ENCODE measurements at regions not wholly inside any gene's neighbourhood (a gene's known extent, or its start where the extent isn't known, plus 50 kb on each side); places are given as distances from the start of the nearest gene placed in this dataset.

DNA sequence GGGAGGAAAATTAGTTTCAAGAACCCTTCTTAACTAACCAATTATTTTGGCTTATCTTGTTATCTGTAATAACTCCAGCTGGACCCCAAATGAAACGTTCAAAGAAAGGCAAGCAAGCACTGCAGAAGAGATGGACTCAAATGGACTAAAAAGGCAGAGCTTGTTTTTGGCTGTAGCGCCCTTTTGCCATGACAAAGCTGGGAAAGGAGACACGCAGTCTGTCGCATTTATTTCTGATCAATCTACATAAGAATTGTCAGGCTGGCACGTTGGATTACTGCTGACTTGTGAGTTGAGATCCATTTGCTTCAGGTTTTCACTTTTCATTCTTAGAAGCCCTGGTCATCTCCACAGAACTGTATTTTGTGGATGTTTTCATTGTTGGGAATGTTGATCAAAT, 402.9 kb downstream of the TMEM182 start:
- Histone ChIP-seq H3K27me3 (peaks cover 0 to 11% (median 0%) of the 10 kb centered on the region in 7 donors), H3K4me1 (no peaks in the 10 kb centered on the region), H3K27ac (no peak overlapping the region), H3K36me3 (no peaks in the 10 kb centered on the region), H3K9me3 (no peaks in the 10 kb centered on the region), H3K4me3 (no peak overlapping the region)
- WGBS, 2 donors, result 65 to 69% methylated on average over 5 of the region's 5 CpGs
- TF ChIP-seq, protein P1, sequence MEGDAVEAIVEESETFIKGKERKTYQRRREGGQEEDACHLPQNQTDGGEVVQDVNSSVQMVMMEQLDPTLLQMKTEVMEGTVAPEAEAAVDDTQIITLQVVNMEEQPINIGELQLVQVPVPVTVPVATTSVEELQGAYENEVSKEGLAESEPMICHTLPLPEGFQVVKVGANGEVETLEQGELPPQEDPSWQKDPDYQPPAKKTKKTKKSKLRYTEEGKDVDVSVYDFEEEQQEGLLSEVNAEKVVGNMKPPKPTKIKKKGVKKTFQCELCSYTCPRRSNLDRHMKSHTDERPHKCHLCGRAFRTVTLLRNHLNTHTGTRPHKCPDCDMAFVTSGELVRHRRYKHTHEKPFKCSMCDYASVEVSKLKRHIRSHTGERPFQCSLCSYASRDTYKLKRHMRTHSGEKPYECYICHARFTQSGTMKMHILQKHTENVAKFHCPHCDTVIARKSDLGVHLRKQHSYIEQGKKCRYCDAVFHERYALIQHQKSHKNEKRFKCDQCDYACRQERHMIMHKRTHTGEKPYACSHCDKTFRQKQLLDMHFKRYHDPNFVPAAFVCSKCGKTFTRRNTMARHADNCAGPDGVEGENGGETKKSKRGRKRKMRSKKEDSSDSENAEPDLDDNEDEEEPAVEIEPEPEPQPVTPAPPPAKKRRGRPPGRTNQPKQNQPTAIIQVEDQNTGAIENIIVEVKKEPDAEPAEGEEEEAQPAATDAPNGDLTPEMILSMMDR (IDR thresholded peaks at IDR 0.05), result no peak
- ATAC-seq (no peak), DNase-seq (no peak)
- intact Hi-C loops (cut with DNase I), result loop anchor here in 1 of 10 donors (10.0 kb wide), 1 partner anchor 1780 kb away; no protein-coding TSS in a partner anchor

DNA sequence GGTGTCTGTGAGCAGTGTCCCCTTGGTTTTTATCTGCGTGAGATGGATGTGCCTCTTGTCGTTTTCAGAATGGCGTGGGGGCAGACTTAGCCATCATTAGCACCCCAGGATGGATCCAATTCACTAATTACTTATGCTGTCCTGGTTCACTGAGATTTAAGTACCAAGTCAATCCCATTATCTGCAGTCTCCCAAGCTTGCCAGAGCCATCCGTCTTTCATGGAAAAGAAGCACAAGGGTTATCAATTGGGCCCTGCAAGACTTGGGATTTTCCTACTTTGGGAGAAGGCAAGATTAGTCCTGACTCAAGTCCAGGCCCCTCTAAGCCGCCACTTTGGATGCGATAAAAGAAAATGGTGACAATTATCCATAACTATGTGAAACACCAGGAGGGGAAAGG, 404.0 kb downstream of the TMEM182 start:
- TF ChIP-seq, protein P1 (IDR thresholded peaks at IDR 0.05), result no peak
- Histone ChIP-seq H3K9me3 (no peaks in the 10 kb centered on the region), H3K36me3 (no peaks in the 10 kb centered on the region), H3K27ac (no peak overlapping the region), H3K27me3 (peaks cover 0 to 4% (median 0%) of the 10 kb centered on the region in 7 donors), H3K4me3 (no peak overlapping the region), H3K4me1 (no peaks in the 10 kb centered on the region)
- whole genome bisulfite sequencing, 2 donors, result 45 to 65% methylated on average over 6 of the region's 6 CpGs
- DNase-seq, result no peak
- ATAC-seq, result no peak
- intact Hi-C loops (cut with DNase I), result loop anchor here in 1 of 10 donors (10.0 kb wide), 1 partner anchor 1779 kb away; no protein-coding TSS in a partner anchor

DNA sequence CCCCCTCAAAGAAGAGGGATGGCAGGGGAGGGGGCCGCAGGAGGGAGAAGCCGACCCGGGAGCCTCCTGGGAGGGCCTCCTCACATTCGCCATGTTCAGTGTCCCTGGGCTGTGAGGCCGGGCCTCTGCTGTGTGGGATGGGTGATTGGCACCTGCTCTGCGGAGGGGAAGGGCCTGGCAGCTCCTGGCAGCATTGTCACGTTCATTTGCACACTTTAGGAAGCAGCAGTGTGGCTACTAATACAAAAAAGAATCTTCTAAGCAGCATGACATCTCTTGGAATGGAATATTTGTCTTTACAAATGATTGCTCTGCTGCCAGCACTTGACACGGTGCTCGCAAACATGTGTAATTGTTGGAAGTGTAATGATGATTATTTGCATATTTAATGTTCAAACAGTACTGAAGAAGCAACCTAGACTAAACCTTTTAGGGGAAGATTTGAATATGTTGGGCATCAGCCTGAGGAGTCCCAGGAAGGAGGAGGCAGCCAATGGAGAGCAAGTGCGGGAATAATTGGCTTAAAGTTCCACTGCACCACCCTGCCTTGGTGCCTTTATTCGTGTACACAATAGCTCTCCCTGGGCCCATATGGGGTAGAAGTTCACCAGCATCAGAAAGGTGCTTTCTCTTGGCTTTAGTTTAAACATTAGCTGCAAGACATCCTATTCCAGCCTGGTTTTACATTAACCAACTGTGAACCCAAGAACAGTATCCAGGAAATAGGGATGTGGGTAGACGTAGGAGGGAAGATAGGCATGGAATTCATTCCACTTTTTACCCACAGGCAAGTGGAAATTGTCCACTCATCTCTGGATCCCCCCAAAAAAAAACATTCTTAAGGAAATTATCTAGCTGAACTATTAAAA, 404.9 kb downstream of the TMEM182 start:
- H3K27me3 ChIP-seq, result peaks cover 0 to 3% (median 0%) of the 10 kb centered on the region in 7 donors
- TF ChIP-seq, protein P1 (IDR thresholded peaks at IDR 0.05), result no peak
- H3K36me3 ChIP-seq, result no peaks in the 10 kb centered on the region
- H3K4me1 ChIP-seq, result no peaks in the 10 kb centered on the region
- 76 to 77% methylated on average over 12 of the region's 12 CpGs for WGBS, 2 donors
- H3K4me3 ChIP-seq, result no peak overlapping the region
- intact Hi-C loops (cut with DNase I), result loop anchor here in 1 of 10 donors (10.0 kb wide), 1 partner anchor 1778 kb away; no protein-coding TSS in a partner anchor
- H3K9me3 ChIP-seq, result no peaks in the 10 kb centered on the region
- no peak for DNase-seq
- ATAC-seq, result no peak
- no peak overlapping the region for H3K27ac ChIP-seq

DNA sequence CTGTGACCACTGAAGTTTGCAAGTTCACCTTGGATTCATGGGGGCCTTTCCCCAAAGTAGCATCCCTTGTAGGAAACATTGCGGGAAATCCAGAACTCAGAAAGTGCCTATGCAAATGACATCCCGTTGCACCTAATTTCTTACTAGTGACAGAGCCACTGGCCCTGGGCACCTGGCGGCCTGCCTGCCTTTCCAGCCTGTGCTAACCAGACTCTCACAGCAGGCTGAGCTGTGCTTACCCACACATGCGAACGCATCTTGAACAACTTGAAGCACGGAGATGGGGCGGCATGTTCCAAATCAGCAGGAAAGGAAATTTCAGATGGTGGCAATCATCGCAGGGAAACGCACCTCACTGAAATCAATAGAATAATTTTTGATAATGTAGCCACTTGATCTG, 405.8 kb downstream of the TMEM182 start:
- 89 to 93% methylated on average over 9 of the region's 9 CpGs for WGBS, 2 donors
- intact Hi-C loops (cut with DNase I), result loop anchor here in 1 of 10 donors (10.0 kb wide), 1 partner anchor 1777 kb away; no protein-coding TSS in a partner anchor

More for the DNA sequence above, 405.8 kb downstream of the TMEM182 start:
- H3K4me3 ChIP-seq, result no peak overlapping the region
- no peak overlapping the region for H3K27ac ChIP-seq
- DNase-seq (no peak), ATAC-seq (no peak)
- peaks cover 0 to 3% (median 0%) of the 10 kb centered on the region in 7 donors for H3K27me3 ChIP-seq
- H3K4me1 ChIP-seq, result no peaks in the 10 kb centered on the region
- no peaks in the 10 kb centered on the region for H3K9me3 ChIP-seq
- TF ChIP-seq, protein P1 (IDR thresholded peaks at IDR 0.05), result no peak
- H3K36me3 ChIP-seq, result no peaks in the 10 kb centered on the region
